ENCODE measurements at regions not wholly inside any gene's neighbourhood (a gene's known extent, or its start where the extent isn't known, plus 50 kb on each side); places are given as distances from the start of the nearest gene placed in this dataset.
A peak's percentile ranks its signal among the peaks of the same experiment; 100 is the strongest.

- no peak overlapping the region for H3K27ac Mint-ChIP-seq (ENCODE audit: unreplicated experiment)
- H3K9me3 Mint-ChIP-seq (ENCODE audit: low read depth) = peaks cover 24% of the 10 kb centered on the region
- H3K4me3 Mint-ChIP-seq (ENCODE audit: unreplicated experiment) = no peak overlapping the region
- H3K4me1 Mint-ChIP-seq (ENCODE audit: low read depth) = peaks cover 9% of the 10 kb centered on the region
- TF ChIP-seq, protein P1, sequence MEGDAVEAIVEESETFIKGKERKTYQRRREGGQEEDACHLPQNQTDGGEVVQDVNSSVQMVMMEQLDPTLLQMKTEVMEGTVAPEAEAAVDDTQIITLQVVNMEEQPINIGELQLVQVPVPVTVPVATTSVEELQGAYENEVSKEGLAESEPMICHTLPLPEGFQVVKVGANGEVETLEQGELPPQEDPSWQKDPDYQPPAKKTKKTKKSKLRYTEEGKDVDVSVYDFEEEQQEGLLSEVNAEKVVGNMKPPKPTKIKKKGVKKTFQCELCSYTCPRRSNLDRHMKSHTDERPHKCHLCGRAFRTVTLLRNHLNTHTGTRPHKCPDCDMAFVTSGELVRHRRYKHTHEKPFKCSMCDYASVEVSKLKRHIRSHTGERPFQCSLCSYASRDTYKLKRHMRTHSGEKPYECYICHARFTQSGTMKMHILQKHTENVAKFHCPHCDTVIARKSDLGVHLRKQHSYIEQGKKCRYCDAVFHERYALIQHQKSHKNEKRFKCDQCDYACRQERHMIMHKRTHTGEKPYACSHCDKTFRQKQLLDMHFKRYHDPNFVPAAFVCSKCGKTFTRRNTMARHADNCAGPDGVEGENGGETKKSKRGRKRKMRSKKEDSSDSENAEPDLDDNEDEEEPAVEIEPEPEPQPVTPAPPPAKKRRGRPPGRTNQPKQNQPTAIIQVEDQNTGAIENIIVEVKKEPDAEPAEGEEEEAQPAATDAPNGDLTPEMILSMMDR (IDR thresholded peaks at IDR 0.05) = peak; percentile 44
- H3K36me3 Mint-ChIP-seq (ENCODE audit: low read depth) = no peaks in the 10 kb centered on the region
- no peak for DNase-seq (ENCODE audit: low spot score)
- peaks cover 4% of the 10 kb centered on the region for H3K27me3 Mint-ChIP-seq (ENCODE audit: low read depth)
These were observed 1537.6 kb upstream of the CDH9 start for GRCh38 chr5:28576022-28576421.

DNA sequence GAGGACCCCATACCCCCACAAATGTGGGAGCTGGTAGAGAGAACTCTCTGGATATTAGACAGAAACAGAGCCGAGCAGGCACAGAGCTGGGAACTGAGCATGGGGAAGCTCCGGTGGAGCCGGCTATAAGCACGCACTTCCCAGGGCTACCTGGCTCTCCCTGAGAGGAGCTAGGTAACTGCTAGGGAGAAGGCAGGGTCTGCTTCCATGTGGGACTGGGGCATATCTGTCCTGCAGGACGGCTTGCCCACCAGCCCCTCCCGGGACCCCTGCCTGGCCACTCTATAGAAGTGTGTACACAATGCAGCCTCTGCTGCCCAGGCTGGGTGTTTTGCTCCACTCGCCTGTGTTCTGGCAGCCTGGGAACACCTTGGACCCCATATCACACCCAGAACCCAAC, 1537.0 kb upstream of the CDH9 start:
- DNase-seq (ENCODE audit: low spot score) = peak; percentile 55
- peaks cover 2% of the 10 kb centered on the region for H3K4me1 Mint-ChIP-seq (ENCODE audit: low read depth)
- no peak overlapping the region for H3K4me3 Mint-ChIP-seq (ENCODE audit: unreplicated experiment)
- peaks cover 4% of the 10 kb centered on the region for H3K27me3 Mint-ChIP-seq (ENCODE audit: low read depth)
- H3K9me3 Mint-ChIP-seq (ENCODE audit: low read depth) = peaks cover 24% of the 10 kb centered on the region
- TF ChIP-seq, protein P1 (IDR thresholded peaks at IDR 0.05) = no peak
- no peak overlapping the region for H3K27ac Mint-ChIP-seq (ENCODE audit: unreplicated experiment)
- no peaks in the 10 kb centered on the region for H3K36me3 Mint-ChIP-seq (ENCODE audit: low read depth)

GRCh38 chr5:28574606-28575005, 1536.2 kb upstream of the CDH9 start:
- Mint-ChIP-seq H3K36me3 (ENCODE audit: low read depth) (no peaks in the 10 kb centered on the region), H3K27ac (ENCODE audit: unreplicated experiment) (no peak overlapping the region), H3K9me3 (ENCODE audit: low read depth) (peaks cover 24% of the 10 kb centered on the region), H3K4me1 (ENCODE audit: low read depth) (no peaks in the 10 kb centered on the region), H3K27me3 (ENCODE audit: low read depth) (peaks cover 4% of the 10 kb centered on the region), H3K4me3 (ENCODE audit: unreplicated experiment) (no peak overlapping the region)
- DNase-seq (ENCODE audit: low spot score) = no peak
- TF ChIP-seq, protein P1 (IDR thresholded peaks at IDR 0.05) = no peak

DNA sequence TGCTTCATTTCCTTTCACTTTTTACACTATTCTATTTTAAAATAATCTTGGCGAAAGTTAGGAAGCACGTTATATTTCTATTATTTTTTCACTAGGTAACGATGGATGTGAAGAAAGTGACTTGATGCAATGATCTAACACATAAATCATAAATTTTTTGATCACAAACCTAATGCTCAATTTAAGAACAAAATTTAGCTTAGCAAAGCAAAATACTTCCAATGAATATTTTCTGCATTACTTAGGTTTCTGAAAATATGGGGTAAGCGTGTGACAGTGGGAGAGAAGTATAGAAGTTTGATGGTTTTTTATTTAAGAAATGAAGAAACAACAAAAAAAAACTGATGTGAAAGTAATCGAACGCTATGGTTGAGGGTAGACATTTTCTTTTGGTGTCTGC, 1528.7 kb upstream of the CDH9 start:
- TF ChIP-seq, protein P1 (IDR thresholded peaks at IDR 0.05) = no peak
- Mint-ChIP-seq H3K27me3 (ENCODE audit: low read depth) (peaks cover 8% of the 10 kb centered on the region), H3K4me3 (ENCODE audit: unreplicated experiment) (no peak overlapping the region), H3K9me3 (ENCODE audit: low read depth) (peaks cover 7% of the 10 kb centered on the region), H3K36me3 (ENCODE audit: low read depth) (no peaks in the 10 kb centered on the region), H3K27ac (ENCODE audit: unreplicated experiment) (no peak overlapping the region), H3K4me1 (ENCODE audit: low read depth) (no peaks in the 10 kb centered on the region)
- DNase-seq (ENCODE audit: low spot score) = no peak

DNA sequence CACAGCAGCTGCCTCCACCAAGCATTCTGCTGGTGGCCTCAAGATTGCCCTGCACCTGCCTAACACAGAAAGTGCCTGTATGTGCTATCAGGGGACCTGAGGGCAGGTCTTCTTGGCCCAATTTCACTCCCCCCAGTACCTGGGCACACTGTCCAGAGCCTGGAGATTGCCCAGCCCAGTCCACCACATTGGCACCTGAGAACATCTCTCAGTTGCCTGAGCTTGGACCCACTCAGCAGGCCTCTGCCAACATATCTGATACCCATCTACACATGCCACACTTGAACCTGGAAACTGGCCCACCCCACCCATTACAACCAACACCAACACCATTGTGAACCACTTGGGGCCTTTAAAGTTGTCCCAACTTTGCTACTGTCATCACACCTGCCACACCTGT, 1523.1 kb upstream of the CDH9 start:
- Mint-ChIP-seq H3K27me3 (ENCODE audit: low read depth) (peaks cover 13% of the 10 kb centered on the region), H3K4me1 (ENCODE audit: low read depth) (no peaks in the 10 kb centered on the region), H3K27ac (ENCODE audit: unreplicated experiment) (no peak overlapping the region), H3K4me3 (ENCODE audit: unreplicated experiment) (no peak overlapping the region), H3K9me3 (ENCODE audit: low read depth) (peaks cover 11% of the 10 kb centered on the region), H3K36me3 (ENCODE audit: low read depth) (no peaks in the 10 kb centered on the region)
- TF ChIP-seq, protein P1 (IDR thresholded peaks at IDR 0.05) = no peak
- no peak for DNase-seq (ENCODE audit: low spot score)
